HL-60 (cell line): ENCODE measurements at regions not wholly inside any gene's neighbourhood (a gene's known extent, or its start where the extent isn't known, plus 50 kb on each side); places are given as distances from the start of the nearest gene placed in this dataset.

Source experiments
- DNase-seq, 2 experiments: peaks; one replicate each; pipeline ENCODE4 v3.0.0-alpha.2; 2010 to 2020; ENCODE audit warnings: low read depth in 1 of 2, low spot score in 1 of 2
- H3K27ac ChIP-seq: fragments of 250-450 bp; sonication (Bioruptor Pico); replicated peaks from 2 replicates; pipeline ENCODE4 v1.5.1; 2020; ENCODE audit warnings: mild to moderate bottlenecking, moderate library complexity
- H3K27me3 ChIP-seq: fragments of 250-450 bp; sonication (Bioruptor Pico); 2 replicates; pipeline ENCODE4 v1.5.1; 2021; ENCODE audit warnings: mild to moderate bottlenecking, moderate library complexity; ENCODE audit not compliant: insufficient read depth, poor library complexity, severe bottlenecking
- H3K4me3 ChIP-seq: replicated peaks from 2 replicates; pipeline ENCODE4 v1.5.1; 2011; ENCODE audit warnings: mild to moderate bottlenecking, control low read depth, low read length; ENCODE audit not compliant: insufficient read depth
- CTCF ChIP-seq: IDR thresholded peaks from one replicate; pipeline ENCODE4 v1.5.1; 2011; ENCODE audit warnings: low read length, control low read depth, inconsistent platforms; ENCODE audit not compliant: insufficient read depth
- GABPA ChIP-seq: IDR thresholded peaks from 2 replicates; pipeline ENCODE4 v1.6.1; 2012; ENCODE audit warnings: low read depth
- POLR2AphosphoS5 ChIP-seq: IDR thresholded peaks from 2 replicates; pipeline ENCODE4 v1.6.1; 2012; ENCODE audit warnings: low read depth
- SPI1 ChIP-seq: IDR thresholded peaks from 2 replicates; pipeline ENCODE4 v1.6.1; 2012; ENCODE audit warnings: low read depth, mild to moderate bottlenecking, borderline replicate concordance
- TF ChIP-seq, protein P1 (sequence below): IDR thresholded peaks from 2 replicates; pipeline ENCODE4 v1.6.1; 2012; ENCODE audit warnings: low read depth; ENCODE audit not compliant: insufficient replicate concordance

GRCh38 chr4:84091266-84091665, 407.8 kb downstream of the NKX6-1 start:
- H3K27me3 ChIP-seq, result peaks cover 3% of the 10 kb centered on the region
- TF ChIP-seq SPI1, result no peak
- TF ChIP-seq CTCF, result no peak
- TF ChIP-seq, protein P1, sequence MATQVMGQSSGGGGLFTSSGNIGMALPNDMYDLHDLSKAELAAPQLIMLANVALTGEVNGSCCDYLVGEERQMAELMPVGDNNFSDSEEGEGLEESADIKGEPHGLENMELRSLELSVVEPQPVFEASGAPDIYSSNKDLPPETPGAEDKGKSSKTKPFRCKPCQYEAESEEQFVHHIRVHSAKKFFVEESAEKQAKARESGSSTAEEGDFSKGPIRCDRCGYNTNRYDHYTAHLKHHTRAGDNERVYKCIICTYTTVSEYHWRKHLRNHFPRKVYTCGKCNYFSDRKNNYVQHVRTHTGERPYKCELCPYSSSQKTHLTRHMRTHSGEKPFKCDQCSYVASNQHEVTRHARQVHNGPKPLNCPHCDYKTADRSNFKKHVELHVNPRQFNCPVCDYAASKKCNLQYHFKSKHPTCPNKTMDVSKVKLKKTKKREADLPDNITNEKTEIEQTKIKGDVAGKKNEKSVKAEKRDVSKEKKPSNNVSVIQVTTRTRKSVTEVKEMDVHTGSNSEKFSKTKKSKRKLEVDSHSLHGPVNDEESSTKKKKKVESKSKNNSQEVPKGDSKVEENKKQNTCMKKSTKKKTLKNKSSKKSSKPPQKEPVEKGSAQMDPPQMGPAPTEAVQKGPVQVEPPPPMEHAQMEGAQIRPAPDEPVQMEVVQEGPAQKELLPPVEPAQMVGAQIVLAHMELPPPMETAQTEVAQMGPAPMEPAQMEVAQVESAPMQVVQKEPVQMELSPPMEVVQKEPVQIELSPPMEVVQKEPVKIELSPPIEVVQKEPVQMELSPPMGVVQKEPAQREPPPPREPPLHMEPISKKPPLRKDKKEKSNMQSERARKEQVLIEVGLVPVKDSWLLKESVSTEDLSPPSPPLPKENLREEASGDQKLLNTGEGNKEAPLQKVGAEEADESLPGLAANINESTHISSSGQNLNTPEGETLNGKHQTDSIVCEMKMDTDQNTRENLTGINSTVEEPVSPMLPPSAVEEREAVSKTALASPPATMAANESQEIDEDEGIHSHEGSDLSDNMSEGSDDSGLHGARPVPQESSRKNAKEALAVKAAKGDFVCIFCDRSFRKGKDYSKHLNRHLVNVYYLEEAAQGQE, result no peak
- no peak for TF ChIP-seq GABPA
- no peak for TF ChIP-seq POLR2AphosphoS5

GRCh38 chr4:84089652-84090437, 409.2 kb downstream of the NKX6-1 start:
- TF ChIP-seq GABPA, result no peak
- TF ChIP-seq SPI1, result no peak
- TF ChIP-seq POLR2AphosphoS5, result no peak
- TF ChIP-seq, protein P1, result no peak
- TF ChIP-seq CTCF, result no peak
- DNase-seq, result no peak
- Histone ChIP-seq H3K27ac (no peak overlapping the region), H3K27me3 (peaks cover 3% of the 10 kb centered on the region), H3K4me3 (no peak overlapping the region)

More at GRCh38 chr4:84091266-84091665, 407.8 kb downstream of the NKX6-1 start:
- no peak for DNase-seq
- Histone ChIP-seq H3K4me3 (no peak overlapping the region), H3K27ac (no peak overlapping the region)

GRCh38 chr4:84085986-84086385, 413.1 kb downstream of the NKX6-1 start:
- no peak overlapping the region for H3K27ac ChIP-seq
- H3K4me3 ChIP-seq, result no peak overlapping the region
- H3K27me3 ChIP-seq, result peaks cover 3% of the 10 kb centered on the region
- DNase-seq, result no peak
- TF ChIP-seq GABPA (no peak), SPI1 (no peak), POLR2AphosphoS5 (no peak), CTCF (no peak)
- TF ChIP-seq, protein P1, result no peak
